Body of pancreas (tissue), 4 donors: ENCODE measurements at regions not wholly inside any gene's neighbourhood (a gene's known extent, or its start where the extent isn't known, plus 50 kb on each side); places are given as distances from the start of the nearest gene placed in this dataset.

ENCODE experiments used
- ATAC-seq: fragments of 150-250 bp; one replicate; pipeline ENCODE4 v1.9.1; 2016
- DNase-seq, 4 donors: peaks; one replicate each; pipeline ENCODE4 v3.0.0-alpha.2; 2019
- H3K27ac ChIP-seq, 4 donors: fragments of 200-600 bp; sonication (generic); 1 replicate in 3 of 4; 2 replicates in 1 of 4; pipeline versions ENCODE4 v1.5.1 to v1.6.1; 2016 to 2019; ENCODE audit warnings: mild to moderate bottlenecking in 1 of 4, mixed read lengths in 1 of 4, moderate library complexity in 1 of 4
- H3K27me3 ChIP-seq, 2 donors: fragments of 200-600 bp; sonication (generic); one replicate each; pipeline ENCODE4 v1.6.0; 2016; ENCODE audit warnings: mild to moderate bottlenecking in 1 of 2
- H3K36me3 ChIP-seq, 2 donors: fragments of 200-600 bp; sonication (generic); replicated peaks in 1 of 2; 2 replicates each; pipeline ENCODE4 v1.5.1; 2016; ENCODE audit warnings: low read depth in 2 of 2; ENCODE audit not compliant: insufficient read depth in 1 of 2
- H3K4me1 ChIP-seq: fragments of 200-600 bp; sonication (generic); one replicate; pipeline ENCODE4 v1.6.0; 2016
- H3K4me3 ChIP-seq, 2 donors: fragments of 200-600 bp; sonication (generic); 1 replicate in 1 of 2; 2 replicates in 1 of 2; pipeline ENCODE4 v1.5.1; 2016 to 2019
- H3K9me3 ChIP-seq, 3 donors: fragments of 200-600 bp; sonication (generic); 1 replicate in 2 of 3; 2 replicates in 1 of 3; pipeline ENCODE4 v1.5.1; 2016
- POLR2A ChIP-seq, 3 donors: fragments of 450-650 bp; IDR thresholded peaks; one replicate each; pipeline ENCODE4 v1.6.1; 2016; ENCODE audit warnings: antibody characterized with exemption in 3 of 3, mild to moderate bottlenecking in 2 of 3
- WGBS, 2 donors: methylation state at CpG; one replicate each; pipeline ENCODE4 v1.1.5; 2017; 5-methylcytosine and 5-hydroxymethylcytosine counted together
- intact Hi-C: fragments of 100-400 bp; cut with DNase I; formaldehyde crosslinking; loops from one replicate; pipeline ENCODE4 v1.15.1; 2023
- TF ChIP-seq, protein P1 (sequence below), 7 experiments: fragments of 450-650 bp in 4 of 7; fragments of 200-600 bp in 3 of 7; sonication (generic) in 3 of 7; IDR thresholded peaks; one replicate each; pipeline ENCODE4 v1.5.1; 2016 to 2019; ENCODE audit warnings: antibody characterized with exemption in 7 of 7

DNA sequence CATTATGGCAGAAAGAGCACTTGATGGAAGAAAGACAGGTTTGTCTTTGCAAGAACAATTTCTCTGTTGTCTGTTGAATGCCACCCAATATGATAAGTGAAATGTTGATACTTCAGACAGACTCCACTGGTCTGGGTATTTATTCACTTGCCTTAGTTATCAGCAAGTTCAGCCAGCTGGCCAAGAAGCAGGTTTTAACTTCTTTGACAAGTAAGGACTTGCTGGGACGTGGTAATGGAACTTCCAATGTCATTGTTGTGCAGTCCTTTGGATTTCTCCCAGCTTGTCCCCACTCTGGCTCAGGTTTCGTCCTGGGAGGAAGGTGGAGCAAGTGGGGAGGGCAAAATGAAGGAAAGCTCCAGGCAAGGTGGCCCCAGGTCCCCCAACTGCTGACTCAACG, 497.4 kb downstream of the RPS24 start:
- H3K9me3 ChIP-seq, result no peaks in the 10 kb centered on the region
- TF ChIP-seq POLR2A (IDR thresholded peaks at IDR 0.05), result no peak
- TF ChIP-seq, protein P1, sequence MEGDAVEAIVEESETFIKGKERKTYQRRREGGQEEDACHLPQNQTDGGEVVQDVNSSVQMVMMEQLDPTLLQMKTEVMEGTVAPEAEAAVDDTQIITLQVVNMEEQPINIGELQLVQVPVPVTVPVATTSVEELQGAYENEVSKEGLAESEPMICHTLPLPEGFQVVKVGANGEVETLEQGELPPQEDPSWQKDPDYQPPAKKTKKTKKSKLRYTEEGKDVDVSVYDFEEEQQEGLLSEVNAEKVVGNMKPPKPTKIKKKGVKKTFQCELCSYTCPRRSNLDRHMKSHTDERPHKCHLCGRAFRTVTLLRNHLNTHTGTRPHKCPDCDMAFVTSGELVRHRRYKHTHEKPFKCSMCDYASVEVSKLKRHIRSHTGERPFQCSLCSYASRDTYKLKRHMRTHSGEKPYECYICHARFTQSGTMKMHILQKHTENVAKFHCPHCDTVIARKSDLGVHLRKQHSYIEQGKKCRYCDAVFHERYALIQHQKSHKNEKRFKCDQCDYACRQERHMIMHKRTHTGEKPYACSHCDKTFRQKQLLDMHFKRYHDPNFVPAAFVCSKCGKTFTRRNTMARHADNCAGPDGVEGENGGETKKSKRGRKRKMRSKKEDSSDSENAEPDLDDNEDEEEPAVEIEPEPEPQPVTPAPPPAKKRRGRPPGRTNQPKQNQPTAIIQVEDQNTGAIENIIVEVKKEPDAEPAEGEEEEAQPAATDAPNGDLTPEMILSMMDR (IDR thresholded peaks at IDR 0.05), result no peak
- H3K4me1 ChIP-seq, result peaks cover 22% of the 10 kb centered on the region
- no peak overlapping the region for H3K27ac ChIP-seq
- H3K4me3 ChIP-seq, result no peak overlapping the region
- intact Hi-C loops, result no loop called here
- WGBS, 2 donors, result 13 to 21% methylated on average over 2 to 3 of the region's 3 CpGs
- H3K27me3 ChIP-seq, result no peaks in the 10 kb centered on the region
- H3K36me3 ChIP-seq, result no peaks in the 10 kb centered on the region
- ATAC-seq (no peak), DNase-seq (peak in 1 of 4 donors; percentile 29)

DNA sequence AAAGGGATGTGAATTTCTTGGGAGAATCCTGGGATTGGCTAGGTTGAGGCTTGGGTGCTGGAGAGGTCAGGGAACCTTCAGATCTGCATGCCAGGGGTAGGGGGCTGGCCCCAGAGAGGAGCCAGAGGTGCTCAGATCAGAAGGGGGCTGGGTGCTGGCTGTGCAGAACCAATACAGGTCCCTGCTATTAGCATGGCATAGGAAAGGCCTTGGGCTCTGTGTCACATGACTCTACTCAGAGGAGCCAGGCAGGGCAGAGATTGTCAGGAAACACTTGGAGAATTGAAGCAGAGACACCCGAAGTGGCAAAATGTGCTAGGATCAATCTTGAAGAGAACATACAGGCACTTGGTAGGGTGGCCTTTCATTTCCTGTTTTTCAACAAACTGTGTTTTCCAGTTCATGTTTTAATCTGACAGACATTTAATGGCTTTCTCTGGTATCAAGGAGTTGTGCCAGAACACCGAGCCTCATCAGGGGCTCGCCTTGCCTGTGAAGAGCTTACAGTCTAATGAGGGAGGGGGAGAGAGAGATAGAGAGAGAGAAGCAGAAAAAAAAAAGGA, 498.9 kb downstream of the RPS24 start:
- DNase-seq (no peak), ATAC-seq (no peak)
- Histone ChIP-seq H3K27ac (no peak overlapping the region), H3K36me3 (no peaks in the 10 kb centered on the region), H3K9me3 (no peaks in the 10 kb centered on the region), H3K4me1 (peaks cover 22% of the 10 kb centered on the region), H3K27me3 (no peaks in the 10 kb centered on the region), H3K4me3 (no peak overlapping the region)
- 79 to 82% methylated on average over 3 of the region's 3 CpGs for WGBS, 2 donors
- intact Hi-C loops, result no loop called here
- TF ChIP-seq, protein P1 (IDR thresholded peaks at IDR 0.05), result no peak
- TF ChIP-seq POLR2A (IDR thresholded peaks at IDR 0.05), result no peak

DNA sequence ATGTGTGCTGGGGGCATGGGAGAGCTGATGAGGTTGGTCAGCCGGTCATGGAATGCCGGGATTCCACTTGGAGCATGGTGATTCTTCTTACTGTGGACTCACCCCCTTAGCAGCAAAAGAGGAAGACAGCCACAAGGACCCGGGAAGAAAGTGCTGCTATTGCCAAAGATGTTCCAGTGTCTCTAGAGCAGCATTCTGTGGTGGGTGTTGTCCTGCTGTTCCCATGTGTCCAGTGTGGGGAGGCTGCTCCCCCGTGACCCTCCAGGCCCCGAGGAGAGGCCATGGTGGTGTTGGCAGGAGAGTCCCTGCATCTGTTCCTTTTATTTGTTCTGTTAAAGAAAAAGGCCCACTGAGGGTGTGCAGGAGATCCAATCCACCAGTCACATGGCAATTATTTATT, 499.4 kb downstream of the RPS24 start:
- WGBS, 2 donors, result 62 to 68% methylated on average over 4 to 5 of the region's 5 CpGs
- Histone ChIP-seq H3K36me3 (no peaks in the 10 kb centered on the region), H3K27me3 (no peaks in the 10 kb centered on the region), H3K4me1 (peaks cover 22% of the 10 kb centered on the region), H3K27ac (no peak overlapping the region), H3K4me3 (no peak overlapping the region), H3K9me3 (no peaks in the 10 kb centered on the region)
- no peak for ATAC-seq
- TF ChIP-seq, protein P1 (IDR thresholded peaks at IDR 0.05), result no peak
- TF ChIP-seq POLR2A (IDR thresholded peaks at IDR 0.05), result no peak
- peak in 1 of 4 donors; percentile 25 for DNase-seq
- intact Hi-C loops, result no loop called here

DNA sequence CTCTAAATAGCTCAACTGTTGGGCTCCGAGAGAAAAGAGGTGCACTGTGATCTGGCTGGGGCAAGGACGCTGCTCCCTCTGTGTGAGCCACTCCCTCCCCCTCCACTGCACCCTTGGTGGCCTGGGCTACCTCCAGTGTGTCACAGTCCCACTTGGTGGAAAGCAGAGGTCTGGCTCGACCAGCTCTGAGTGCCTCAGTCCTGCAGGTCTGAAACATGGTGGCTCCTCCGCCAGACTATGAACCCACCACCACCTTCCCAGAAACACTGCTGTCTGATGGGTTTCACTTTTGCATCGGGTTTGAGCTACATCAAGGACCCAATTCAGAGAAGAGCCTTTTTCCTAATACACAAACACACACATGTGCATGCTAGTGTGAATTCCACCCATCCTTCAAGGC, 500.1 kb downstream of the RPS24 start:
- 87 to 93% methylated on average over 4 to 5 of the region's 5 CpGs for WGBS, 2 donors
- Histone ChIP-seq H3K27me3 (no peaks in the 10 kb centered on the region), H3K4me3 (no peak overlapping the region), H3K9me3 (no peaks in the 10 kb centered on the region), H3K36me3 (no peaks in the 10 kb centered on the region), H3K27ac (no peak overlapping the region), H3K4me1 (peaks cover 18% of the 10 kb centered on the region)
- intact Hi-C loops, result no loop called here
- ATAC-seq (no peak), DNase-seq (no peak)
- TF ChIP-seq, protein P1 (IDR thresholded peaks at IDR 0.05), result no peak
- TF ChIP-seq POLR2A (IDR thresholded peaks at IDR 0.05), result no peak

DNA sequence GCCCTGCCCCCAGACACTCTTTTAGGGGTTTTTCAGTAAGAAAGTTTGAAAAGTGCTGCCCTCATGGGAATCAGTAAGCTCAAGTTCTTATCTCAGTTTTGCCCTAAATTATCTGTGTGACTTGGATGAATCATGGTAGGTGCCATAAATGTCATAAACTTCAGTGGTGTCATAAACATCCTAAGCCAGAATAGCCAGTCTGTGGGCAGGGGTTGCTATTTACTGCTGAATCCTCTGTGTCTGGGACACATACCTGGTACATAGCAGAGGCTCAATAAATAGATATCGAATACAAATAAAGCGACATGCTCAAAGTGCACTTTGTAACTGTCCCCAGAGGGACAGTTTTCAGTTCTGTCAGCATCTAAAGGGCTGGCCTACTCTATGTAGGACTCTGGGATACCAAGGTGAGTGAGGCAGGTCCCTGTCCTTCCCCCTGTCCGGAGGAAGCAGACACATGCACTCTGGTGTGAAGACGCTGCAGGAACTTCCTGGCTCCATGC, 502.1 kb downstream of the RPS24 start:
- ATAC-seq (no peak), DNase-seq (no peak)
- Histone ChIP-seq H3K4me1 (peaks cover 7% of the 10 kb centered on the region), H3K27ac (no peak overlapping the region), H3K4me3 (no peak overlapping the region), H3K27me3 (no peaks in the 10 kb centered on the region), H3K9me3 (no peaks in the 10 kb centered on the region), H3K36me3 (no peaks in the 10 kb centered on the region)
- TF ChIP-seq, protein P1 (IDR thresholded peaks at IDR 0.05), result no peak
- no peak for TF ChIP-seq POLR2A (IDR thresholded peaks at IDR 0.05)
- WGBS, 2 donors, result 89 to 97% methylated on average over 4 of the region's 4 CpGs
- intact Hi-C loops, result no loop called here
